Common myeloid progenitor, CD34-positive (primary cell): ENCODE measurements at regions not wholly inside any gene's neighbourhood (a gene's known extent, or its start where the extent isn't known, plus 50 kb on each side); places are given as distances from the start of the nearest gene placed in this dataset.
"Not testable (repeated sequence)": the region's sequence is repeated elsewhere in the genome, so short reads cannot be mapped to it uniquely, and the experiment has no call there.

ENCODE experiments used
- CTCF ChIA-PET: fragments of 350-600 bp; sonication (Branson Sonifier 250); formaldehyde crosslinking; loops from one replicate; lab custom pipeline; 2021; ENCODE audit warnings: antibody characterized with exemption; lab: Charles Lee
- POLR2A ChIA-PET: fragments of 350-600 bp; sonication (Branson Sonifier 250); formaldehyde crosslinking; loops from one replicate; lab custom pipeline; 2021; ENCODE audit warnings: antibody characterized with exemption; lab: Charles Lee
- DNase-seq, 3 donors: peaks; one replicate each; pipeline versions ENCODE4 v3.0.0 to v3.0.0-alpha.2; 2013
- H3K27ac ChIP-seq, 2 experiments: 1 replicate in 1 of 2; 2 replicates in 1 of 2; pipeline ENCODE4 v1.7.0; 2013; ENCODE audit warnings: inconsistent platforms in 2 of 2, low read length in 2 of 2, mild to moderate bottlenecking in 2 of 2, low read depth in 1 of 2, moderate library complexity in 1 of 2; ENCODE audit not compliant: severe bottlenecking in 2 of 2, insufficient read depth in 1 of 2, poor library complexity in 1 of 2
- H3K27me3 ChIP-seq, 5 experiments: replicated peaks in 2 of 5; 1 replicate in 3 of 5; 2 replicates in 2 of 5; pipeline versions ENCODE4 v1.6.1 to v1.7.0; 2013; ENCODE audit warnings: low read length in 4 of 5, mild to moderate bottlenecking in 2 of 5, moderate library complexity in 2 of 5, inconsistent platforms in 1 of 5; ENCODE audit not compliant: insufficient read depth in 5 of 5, control insufficient read depth in 4 of 5
- H3K36me3 ChIP-seq, 4 experiments: 1 replicate in 2 of 4; 2 replicates in 2 of 4; pipeline versions ENCODE4 v1.6.1 to v1.7.0; 2013; ENCODE audit warnings: low read length in 3 of 4, control low read depth in 1 of 4, mild to moderate bottlenecking in 1 of 4; ENCODE audit not compliant: control insufficient read depth in 4 of 4, insufficient read depth in 4 of 4
- H3K4me1 ChIP-seq, 4 experiments: 1 replicate in 3 of 4; 2 replicates in 1 of 4; pipeline versions ENCODE4 v1.6.1 to v1.7.1; 2013; ENCODE audit warnings: low read length in 3 of 4, mild to moderate bottlenecking in 3 of 4, control low read depth in 1 of 4, inconsistent platforms in 1 of 4, moderate library complexity in 1 of 4; ENCODE audit not compliant: control insufficient read depth in 4 of 4, insufficient read depth in 4 of 4; ENCODE audit errors: control extremely low read depth in 1 of 4
- H3K4me3 ChIP-seq, 7 experiments: 1 replicate in 4 of 7; 2 replicates in 3 of 7; pipeline versions ENCODE4 v1.5.1 to v1.7.0; 2013; ENCODE audit warnings: mild to moderate bottlenecking in 7 of 7, low read length in 6 of 7, moderate library complexity in 6 of 7, inconsistent platforms in 2 of 7, low read depth in 2 of 7, control low read depth in 1 of 7; ENCODE audit not compliant: insufficient read depth in 4 of 7, control insufficient read depth in 1 of 7; ENCODE audit errors: extremely low read depth in 1 of 7
- H3K9me3 ChIP-seq, 5 experiments: 1 replicate in 4 of 5; 2 replicates in 1 of 5; pipeline versions ENCODE4 v1.6.1 to v1.7.1; 2013; ENCODE audit warnings: low read length in 4 of 5, mild to moderate bottlenecking in 2 of 5, inconsistent platforms in 1 of 5, low read depth in 1 of 5, moderate library complexity in 1 of 5; ENCODE audit not compliant: control insufficient read depth in 4 of 5, insufficient read depth in 2 of 5; ENCODE audit errors: control extremely low read depth in 1 of 5
- WGBS: methylation state at CpG from one replicate; pipeline ENCODE4 v1.1.5; 2013; ENCODE audit not compliant: insufficient coverage; 5-methylcytosine and 5-hydroxymethylcytosine counted together

- Histone ChIP-seq H3K4me1 (no peaks in the 10 kb centered on the region), H3K4me3 (no peak overlapping the region), H3K9me3 (no peaks in the 10 kb centered on the region), H3K27me3 (no peaks in the 10 kb centered on the region), H3K36me3 (no peaks in the 10 kb centered on the region), H3K27ac (no peak overlapping the region)
- ChIA-PET CTCF (no interaction called here), POLR2A (no interaction called here)
- no peak for DNase-seq
Measured at GRCh38 chr4:104017213-104017612, 297.4 kb upstream of the TACR3 start.

- no CpG with 5 or more reads among the region's 2 CpGs for WGBS
- Histone ChIP-seq H3K27me3 (no peaks in the 10 kb centered on the region), H3K36me3 (no peaks in the 10 kb centered on the region), H3K4me1 (no peaks in the 10 kb centered on the region), H3K9me3 (no peaks in the 10 kb centered on the region), H3K27ac (no peak overlapping the region), H3K4me3 (no peak overlapping the region)
- ChIA-PET CTCF (no interaction called here), POLR2A (no interaction called here)
- DNase-seq, result peak in 2 of 3 donors; percentile 1 to 5
Measured at GRCh38 chr4:104015680-104016079, 295.9 kb upstream of the TACR3 start.

- ChIA-PET CTCF (no interaction called here), POLR2A (no interaction called here)
- H3K36me3 ChIP-seq, result no peaks in the 10 kb centered on the region
- H3K4me3 ChIP-seq, result no peak overlapping the region
- no peaks in the 10 kb centered on the region for H3K4me1 ChIP-seq
- WGBS, result 76% methylated on average over 2 of the region's 2 CpGs
- H3K27ac ChIP-seq, result no peak overlapping the region
- no peak for DNase-seq
- H3K9me3 ChIP-seq, result no peaks in the 10 kb centered on the region
- no peaks in the 10 kb centered on the region for H3K27me3 ChIP-seq
Measured at GRCh38 chr4:104010722-104011121, 290.9 kb upstream of the TACR3 start.

- DNase-seq, H3K4me1 ChIP-seq, H3K9me3 ChIP-seq, H3K4me3 ChIP-seq, H3K36me3 ChIP-seq, H3K27ac ChIP-seq, CTCF ChIA-PET, H3K27me3 ChIP-seq, POLR2A ChIA-PET: not testable (repeated sequence)
- 88% methylated on average over 6 of the region's 6 CpGs for WGBS
Measured at GRCh38 chr4:104002318-104002717, 282.5 kb upstream of the TACR3 start.

- ChIA-PET CTCF (no interaction called here), POLR2A (no interaction called here)
- Histone ChIP-seq H3K4me1 (no peaks in the 10 kb centered on the region), H3K9me3 (peaks cover 0 to 10% (median 3%) of the 10 kb centered on the region in 5 experiments), H3K4me3 (no peak overlapping the region), H3K36me3 (no peaks in the 10 kb centered on the region), H3K27me3 (no peaks in the 10 kb centered on the region), H3K27ac (no peak overlapping the region)
- DNase-seq, result no peak
- 89% methylated on average over 3 of the region's 3 CpGs for whole genome bisulfite sequencing
Measured at GRCh38 chr4:103998756-103999155, 279.0 kb upstream of the TACR3 start.

GRCh38 chr4:103996637-103997036 lies 276.9 kb upstream of the TACR3 start:
- Histone ChIP-seq H3K9me3 (peaks cover 0 to 4% (median 1%) of the 10 kb centered on the region in 5 experiments), H3K4me3 (no peak overlapping the region), H3K36me3 (no peaks in the 10 kb centered on the region), H3K27me3 (no peaks in the 10 kb centered on the region), H3K27ac (no peak overlapping the region), H3K4me1 (no peaks in the 10 kb centered on the region)
- no peak for DNase-seq
- ChIA-PET CTCF (no interaction called here), POLR2A (no interaction called here)
- WGBS, result no CpG with 5 or more reads among the region's 2 CpGs

GRCh38 chr4:103996064-103996463 lies 276.3 kb upstream of the TACR3 start:
- Histone ChIP-seq H3K4me1 (no peaks in the 10 kb centered on the region), H3K9me3 (peaks cover 0 to 6% (median 3%) of the 10 kb centered on the region in 5 experiments), H3K27ac (no peak overlapping the region), H3K27me3 (no peaks in the 10 kb centered on the region), H3K4me3 (no peak overlapping the region), H3K36me3 (no peaks in the 10 kb centered on the region)
- DNase-seq, result no peak
- CTCF ChIA-PET, result no interaction called here
- POLR2A ChIA-PET, result no interaction called here
- no CpG with 5 or more reads among the region's 2 CpGs for WGBS
